HEK293 (cell line): ENCODE measurements at regions not wholly inside any gene's neighbourhood (a gene's known extent, or its start where the extent isn't known, plus 50 kb on each side); places are given as distances from the start of the nearest gene placed in this dataset.

Source experiments
- CTCF ChIA-PET: fragments of 350-600 bp; formaldehyde crosslinking; extraction: SDS; loops from one replicate; lab custom pipeline; 2021; ENCODE audit warnings: antibody characterized with exemption; lab: Yijun Ruan, JAX
- POLR2A ChIA-PET: fragments of 300-600 bp; formaldehyde crosslinking; extraction: SDS; loops from one replicate; lab custom pipeline; 2020; ENCODE audit warnings: antibody characterized with exemption, inconsistent platforms; lab: Yijun Ruan, JAX
- H3K27ac ChIP-seq: fragments of 200-500 bp; sonication (Bioruptor generic); 2 replicates; pipeline ENCODE4 v1.5.1; 2014; ENCODE audit warnings: low read depth, low read length, control low read depth, inconsistent platforms; ENCODE audit errors: extremely low read depth
- H3K36me3 ChIP-seq, 2 experiments: fragments of 200-500 bp in 1 of 2; sonication (Bioruptor generic) in 1 of 2; 1 replicate in 1 of 2; 2 replicates in 1 of 2; pipeline ENCODE4 v1.5.1; 2014 to 2017; ENCODE audit warnings: inconsistent platforms in 2 of 2, low read length in 2 of 2; ENCODE audit not compliant: control insufficient read depth in 2 of 2, insufficient read depth in 1 of 2
- H3K4me1 ChIP-seq: fragments of 200-500 bp; sonication (Bioruptor generic); 2 replicates; pipeline ENCODE4 v1.5.1; 2014; ENCODE audit warnings: mild to moderate bottlenecking, low read length, inconsistent platforms; ENCODE audit not compliant: control insufficient read depth, insufficient read depth
- H3K4me3 ChIP-seq: 2 replicates; pipeline ENCODE4 v1.5.1; 2011; ENCODE audit warnings: low read depth, mild to moderate bottlenecking, control low read depth, low read length, moderate library complexity
- H3K9me3 ChIP-seq: fragments of 200-500 bp; sonication (Bioruptor generic); 2 replicates; pipeline ENCODE4 v1.5.1; 2014; ENCODE audit warnings: low read depth, low read length, inconsistent platforms; ENCODE audit not compliant: control insufficient read depth, insufficient read depth
- KLF1 ChIP-seq: fragments of 450-650 bp; formaldehyde crosslinking; IDR thresholded peaks from 2 replicates; pipeline ENCODE4 v1.5.1; 2016; ENCODE audit warnings: missing biosample characterization, missing genetic modification characterization
- KLF16 ChIP-seq: fragments of 450-650 bp; formaldehyde crosslinking; IDR thresholded peaks from 2 replicates; pipeline ENCODE4 v1.5.1; 2017; ENCODE audit warnings: missing biosample characterization, missing genetic modification characterization
- KLF8 ChIP-seq: fragments of 450-650 bp; formaldehyde crosslinking; IDR thresholded peaks from 2 replicates; pipeline ENCODE4 v1.5.1; 2016; ENCODE audit warnings: missing biosample characterization, missing genetic modification characterization
- SP3 ChIP-seq: fragments of 450-650 bp; formaldehyde crosslinking; IDR thresholded peaks from 2 replicates; pipeline ENCODE4 v1.5.1; 2016; ENCODE audit warnings: missing biosample characterization, missing genetic modification characterization
- ZNF146 ChIP-seq: fragments of 450-650 bp; formaldehyde crosslinking; IDR thresholded peaks from 2 replicates; pipeline ENCODE4 v1.5.1; 2016; ENCODE audit warnings: missing biosample characterization, missing genetic modification characterization
- ZNF148 ChIP-seq: fragments of 450-650 bp; formaldehyde crosslinking; IDR thresholded peaks from 2 replicates; pipeline ENCODE4 v1.5.0; 2017; ENCODE audit warnings: missing biosample characterization, missing genetic modification characterization, borderline replicate concordance
- ZNF223 ChIP-seq: fragments of 450-650 bp; formaldehyde crosslinking; IDR thresholded peaks from 2 replicates; pipeline ENCODE4 v1.5.1; 2016; ENCODE audit warnings: missing biosample characterization, missing genetic modification characterization
- ZNF311 ChIP-seq: fragments of 450-650 bp; formaldehyde crosslinking; IDR thresholded peaks from 2 replicates; pipeline ENCODE4 v1.5.1; 2017; ENCODE audit warnings: missing biosample characterization, missing genetic modification characterization, borderline replicate concordance
- ZNF354C ChIP-seq: fragments of 450-650 bp; formaldehyde crosslinking; IDR thresholded peaks from 2 replicates; pipeline ENCODE4 v1.5.1; 2016; ENCODE audit warnings: missing biosample characterization, missing genetic modification characterization, low read depth, borderline replicate concordance
- ZNF416 ChIP-seq: fragments of 450-650 bp; formaldehyde crosslinking; IDR thresholded peaks from 2 replicates; pipeline ENCODE4 v1.5.1; 2016; ENCODE audit warnings: missing biosample characterization, missing genetic modification characterization
- ZNF660 ChIP-seq: fragments of 450-650 bp; IDR thresholded peaks from 2 replicates; pipeline ENCODE4 v1.5.1; 2018; ENCODE audit warnings: missing biosample characterization, mild to moderate bottlenecking, missing genetic modification characterization
- ZNF785 ChIP-seq: fragments of 450-650 bp; formaldehyde crosslinking; IDR thresholded peaks from 2 replicates; pipeline ENCODE4 v1.5.1; 2016; ENCODE audit warnings: missing biosample characterization, missing genetic modification characterization
- TF ChIP-seq, protein P1 (sequence below): fragments of 450-650 bp; formaldehyde crosslinking; IDR thresholded peaks from 2 replicates; pipeline ENCODE4 v1.5.1; 2016; ENCODE audit warnings: missing biosample characterization, missing genetic modification characterization

DNA sequence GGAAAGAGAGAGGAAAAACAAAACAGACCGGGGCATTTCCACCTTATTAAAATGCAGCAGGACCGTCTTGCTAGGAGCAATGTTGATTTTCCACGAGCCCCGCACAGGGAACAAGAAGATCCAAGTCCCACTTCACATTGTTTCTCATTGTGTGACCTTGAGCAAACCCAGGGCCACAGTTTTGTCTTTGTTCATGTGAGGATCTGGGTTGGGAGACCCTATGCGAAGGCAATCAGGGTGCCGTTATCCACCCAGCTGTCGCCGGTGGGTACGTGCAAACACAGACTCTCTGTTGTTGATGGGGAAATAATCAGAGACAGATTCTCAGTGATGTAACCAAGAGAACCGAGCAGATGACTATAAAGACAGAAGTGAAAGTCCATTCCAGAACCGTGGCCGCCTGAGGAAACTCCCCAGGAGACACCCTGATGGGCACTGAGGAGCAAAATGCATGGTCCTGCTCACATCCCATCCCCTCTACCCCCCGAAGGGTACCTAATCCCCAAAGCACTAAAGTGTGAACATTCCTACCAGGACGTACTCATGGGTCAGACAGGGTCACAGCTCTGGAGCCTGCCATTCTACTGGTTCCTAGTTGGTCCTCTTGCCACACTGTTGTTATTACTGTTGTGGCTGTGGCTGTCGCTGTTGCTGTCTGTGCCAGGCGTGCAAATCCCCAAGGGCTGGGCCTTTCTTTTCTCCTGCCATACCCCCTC, 102.7 kb upstream of the RBPJ start:
- ChIA-PET CTCF (interaction anchor here (0.5 kb wide), 1 partner anchor 830 kb away, joined by 3 read pairs; no protein-coding TSS in a partner anchor), POLR2A (no interaction called here)
- Histone ChIP-seq H3K9me3 (no peaks in the 10 kb centered on the region), H3K4me3 (no peak overlapping the region), H3K4me1 (no peaks in the 10 kb centered on the region)
- TF ChIP-seq ZNF660 (tag by site-specific recombination) = no peak
- TF ChIP-seq, all 188 proteins: peak for 0
- Histone ChIP-seq H3K36me3 (no peaks in the 10 kb centered on the region), H3K27ac (no peak overlapping the region)

DNA sequence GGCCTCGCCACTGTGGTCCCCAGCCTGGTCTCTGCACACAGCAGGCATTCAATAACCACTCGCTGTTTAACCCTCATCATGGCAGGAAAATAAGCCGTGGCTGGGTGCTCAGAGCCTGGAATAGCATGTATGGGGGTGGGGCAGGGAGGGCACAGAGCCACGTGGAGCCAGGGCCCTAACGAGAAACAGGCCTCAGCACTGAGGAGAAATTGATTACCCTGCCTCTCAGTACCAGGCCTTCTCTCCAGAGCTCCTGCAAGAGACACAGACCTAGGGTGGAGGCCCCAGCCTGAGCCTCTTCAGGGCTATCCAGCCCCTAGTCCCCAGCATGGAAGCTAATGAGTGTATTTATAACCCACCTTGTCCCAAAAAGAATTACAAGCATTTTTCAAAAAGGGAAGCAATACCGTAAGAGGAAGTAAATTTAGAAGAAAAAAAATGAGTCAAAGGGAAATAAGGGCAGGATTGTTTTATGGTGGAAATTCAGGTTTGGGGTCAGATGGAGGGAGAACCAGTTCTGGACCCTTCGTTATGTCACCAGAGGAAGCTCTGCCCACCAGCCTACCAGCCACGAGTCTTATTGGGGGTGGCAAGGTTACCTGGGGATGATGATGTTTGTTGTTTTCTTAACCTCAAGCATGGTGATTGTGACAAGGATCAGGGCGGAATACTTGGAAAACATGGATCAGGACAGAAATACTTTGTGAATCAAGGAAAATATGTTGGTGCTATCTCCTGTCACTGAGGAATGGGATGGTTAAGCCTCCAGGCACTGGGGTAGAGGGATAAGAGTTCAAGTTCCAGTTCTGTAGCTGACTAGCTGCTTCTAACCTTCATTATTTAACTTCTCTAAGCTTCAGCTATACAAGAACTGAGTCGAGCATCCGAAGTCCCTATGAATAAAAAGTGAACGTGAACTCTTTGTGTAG, 101.9 kb upstream of the RBPJ start:
- ChIA-PET POLR2A (no interaction called here), CTCF (interaction anchor here (0.6 kb wide), 1 partner anchor 92 kb away, joined by 3 read pairs; no protein-coding TSS in a partner anchor)

GRCh38 chr4:26220696-26221095, 100.1 kb upstream of the RBPJ start:
- Histone ChIP-seq H3K9me3 (no peaks in the 10 kb centered on the region), H3K4me3 (no peak overlapping the region), H3K36me3 (no peaks in the 10 kb centered on the region), H3K4me1 (no peaks in the 10 kb centered on the region), H3K27ac (no peak overlapping the region)
- ChIA-PET POLR2A (no interaction called here), CTCF (no interaction called here)
- TF ChIP-seq ZNF146 (tag by site-specific recombination) (no peak), ZNF311 (tag by site-specific recombination) (no peak), ZNF354C (tag by site-specific recombination) (no peak), ZNF223 (tag by site-specific recombination) (no peak), KLF1 (no peak)
- TF ChIP-seq, protein P1, sequence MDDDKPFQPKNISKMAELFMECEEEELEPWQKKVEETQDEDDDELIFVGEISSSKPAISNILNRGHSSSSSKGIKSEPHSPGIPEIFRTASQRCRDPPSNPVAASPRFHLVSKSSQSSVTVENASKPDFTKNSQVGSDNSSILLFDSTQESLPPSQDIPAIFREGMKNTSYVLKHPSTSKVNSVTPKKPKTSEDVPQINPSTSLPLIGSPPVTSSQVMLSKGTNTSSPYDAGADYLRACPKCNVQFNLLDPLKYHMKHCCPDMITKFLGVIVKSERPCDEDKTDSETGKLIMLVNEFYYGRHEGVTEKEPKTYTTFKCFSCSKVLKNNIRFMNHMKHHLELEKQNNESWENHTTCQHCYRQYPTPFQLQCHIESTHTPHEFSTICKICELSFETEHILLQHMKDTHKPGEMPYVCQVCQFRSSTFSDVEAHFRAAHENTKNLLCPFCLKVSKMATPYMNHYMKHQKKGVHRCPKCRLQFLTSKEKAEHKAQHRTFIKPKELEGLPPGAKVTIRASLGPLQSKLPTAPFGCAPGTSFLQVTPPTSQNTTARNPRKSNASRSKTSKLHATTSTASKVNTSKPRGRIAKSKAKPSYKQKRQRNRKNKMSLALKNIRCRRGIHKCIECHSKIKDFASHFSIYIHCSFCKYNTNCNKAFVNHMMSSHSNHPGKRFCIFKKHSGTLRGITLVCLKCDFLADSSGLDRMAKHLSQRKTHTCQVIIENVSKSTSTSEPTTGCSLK = no peak

More for the DNA sequence above, 101.9 kb upstream of the RBPJ start:
- Histone ChIP-seq H3K4me3 (no peak overlapping the region), H3K9me3 (no peaks in the 10 kb centered on the region), H3K4me1 (no peaks in the 10 kb centered on the region), H3K27ac (no peak overlapping the region), H3K36me3 (no peaks in the 10 kb centered on the region)
- TF ChIP-seq SP3 (tag by site-specific recombination) = no peak
- TF ChIP-seq ZNF660 (tag by site-specific recombination) = no peak
- TF ChIP-seq ZNF416 (tag by site-specific recombination) = no peak

DNA sequence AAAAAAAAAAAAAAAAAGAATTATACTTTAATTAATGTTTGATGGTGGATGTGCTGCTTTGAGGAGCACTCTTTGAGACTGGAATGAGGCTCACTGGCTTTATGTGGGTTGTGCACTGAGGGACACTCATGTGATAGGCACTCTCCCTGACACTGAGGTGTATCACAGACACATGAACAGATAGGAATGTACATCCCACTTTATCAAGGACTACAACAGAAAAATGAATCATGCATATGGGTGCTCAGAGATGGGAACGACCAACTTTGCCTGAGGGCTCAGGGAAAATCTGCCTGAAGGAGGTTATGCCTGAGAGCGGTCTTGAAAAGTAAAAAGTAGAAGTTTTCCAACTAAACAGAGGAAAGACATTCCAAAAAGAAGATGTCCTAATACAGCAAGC, 97.7 kb upstream of the RBPJ start:
- Histone ChIP-seq H3K4me3 (no peak overlapping the region), H3K36me3 (no peaks in the 10 kb centered on the region), H3K9me3 (no peaks in the 10 kb centered on the region), H3K27ac (no peak overlapping the region), H3K4me1 (no peaks in the 10 kb centered on the region)
- no peak for TF ChIP-seq KLF8
- TF ChIP-seq KLF16 = no peak
- TF ChIP-seq ZNF148 (tag by site-specific recombination) = no peak
- no peak for TF ChIP-seq ZNF785 (tag by site-specific recombination)
- ChIA-PET POLR2A (no interaction called here), CTCF (no interaction called here)
